GM13977 (cell line): ENCODE measurements at regions not wholly inside any gene's neighbourhood (a gene's known extent, or its start where the extent isn't known, plus 50 kb on each side); places are given as distances from the start of the nearest gene placed in this dataset.

Experiments used
- DNase-seq: peaks from one replicate; pipeline ENCODE4 v3.0.0; 2012; ENCODE audit warnings: low spot score
- in situ Hi-C: fragments of 300-500 bp; cut with MboI; formaldehyde crosslinking; loops from one replicate; pipeline ENCODE4 v1.12.0; 2022; ENCODE audit warnings: low sequenced_read_pairs, low pct_unique_long_range_greater_than_20kb, mixed read lengths, inconsistent platforms; ENCODE audit not compliant: unreplicated experiment
- TF ChIP-seq, protein P1 (sequence below): IDR thresholded peaks from 2 replicates; pipeline ENCODE4 v1.5.1; 2012; ENCODE audit warnings: mild to moderate bottlenecking, control low read depth; ENCODE audit not compliant: insufficient read depth; ENCODE audit errors: extremely low read depth, missing control alignments

- TF ChIP-seq, protein P1, sequence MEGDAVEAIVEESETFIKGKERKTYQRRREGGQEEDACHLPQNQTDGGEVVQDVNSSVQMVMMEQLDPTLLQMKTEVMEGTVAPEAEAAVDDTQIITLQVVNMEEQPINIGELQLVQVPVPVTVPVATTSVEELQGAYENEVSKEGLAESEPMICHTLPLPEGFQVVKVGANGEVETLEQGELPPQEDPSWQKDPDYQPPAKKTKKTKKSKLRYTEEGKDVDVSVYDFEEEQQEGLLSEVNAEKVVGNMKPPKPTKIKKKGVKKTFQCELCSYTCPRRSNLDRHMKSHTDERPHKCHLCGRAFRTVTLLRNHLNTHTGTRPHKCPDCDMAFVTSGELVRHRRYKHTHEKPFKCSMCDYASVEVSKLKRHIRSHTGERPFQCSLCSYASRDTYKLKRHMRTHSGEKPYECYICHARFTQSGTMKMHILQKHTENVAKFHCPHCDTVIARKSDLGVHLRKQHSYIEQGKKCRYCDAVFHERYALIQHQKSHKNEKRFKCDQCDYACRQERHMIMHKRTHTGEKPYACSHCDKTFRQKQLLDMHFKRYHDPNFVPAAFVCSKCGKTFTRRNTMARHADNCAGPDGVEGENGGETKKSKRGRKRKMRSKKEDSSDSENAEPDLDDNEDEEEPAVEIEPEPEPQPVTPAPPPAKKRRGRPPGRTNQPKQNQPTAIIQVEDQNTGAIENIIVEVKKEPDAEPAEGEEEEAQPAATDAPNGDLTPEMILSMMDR = no peak
- no peak for DNase-seq
- in situ Hi-C loops = no loop called here
Measured at GRCh38 chr2:239898292-239898925, 126.7 kb downstream of the NDUFA10 start.

GRCh38 chr2:239897596-239898235 is 127.4 kb downstream of the NDUFA10 start:
- no peak for DNase-seq
- in situ Hi-C loops = no loop called here
- TF ChIP-seq, protein P1 = no peak

- in situ Hi-C loops = no loop called here
- no peak for DNase-seq
- TF ChIP-seq, protein P1 = no peak
Measured at GRCh38 chr2:239896075-239896474, 129.1 kb downstream of the NDUFA10 start.

DNA sequence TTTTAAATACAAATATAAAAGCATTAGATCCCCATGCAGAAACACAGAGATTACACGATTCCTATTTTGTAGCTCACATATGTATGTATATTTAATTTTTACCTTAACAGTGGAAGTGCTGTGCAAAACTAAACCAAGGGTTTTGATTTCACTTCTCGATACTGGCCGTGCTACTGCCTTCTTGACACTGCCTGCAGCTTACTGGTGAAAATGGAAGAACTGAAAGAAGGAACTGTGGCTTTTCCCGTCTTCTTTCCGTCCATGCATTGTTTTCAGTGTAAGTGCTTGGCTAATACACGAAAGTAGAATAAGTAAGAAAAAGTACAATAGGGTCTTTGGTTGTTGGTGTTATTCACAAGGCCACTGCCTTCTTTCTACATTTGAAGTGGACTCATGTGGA is 129.5 kb downstream of the NDUFA10 start:
- TF ChIP-seq, protein P1 = no peak
- in situ Hi-C loops = no loop called here
- DNase-seq = no peak

DNA sequence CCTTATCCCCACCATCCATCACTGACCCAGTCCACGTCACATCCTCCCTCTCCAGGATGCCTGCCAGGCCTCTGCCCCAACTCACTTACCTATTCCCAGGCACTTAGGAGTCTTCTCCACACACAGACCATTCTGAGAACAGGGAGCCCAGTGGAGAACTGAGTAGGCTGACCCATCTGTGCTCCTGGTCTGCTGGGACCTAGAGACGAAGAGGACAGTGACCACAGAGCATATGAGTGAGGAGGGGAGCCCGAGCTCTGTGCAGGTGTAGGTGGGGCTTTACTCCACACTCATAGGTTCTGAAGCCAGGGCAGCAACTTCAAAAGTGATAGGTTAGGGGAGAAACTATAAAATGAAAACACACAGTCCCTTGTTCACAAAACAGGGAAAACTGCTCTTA is 130.0 kb downstream of the NDUFA10 start:
- in situ Hi-C loops = no loop called here
- TF ChIP-seq, protein P1 = no peak
- DNase-seq = no peak

DNA sequence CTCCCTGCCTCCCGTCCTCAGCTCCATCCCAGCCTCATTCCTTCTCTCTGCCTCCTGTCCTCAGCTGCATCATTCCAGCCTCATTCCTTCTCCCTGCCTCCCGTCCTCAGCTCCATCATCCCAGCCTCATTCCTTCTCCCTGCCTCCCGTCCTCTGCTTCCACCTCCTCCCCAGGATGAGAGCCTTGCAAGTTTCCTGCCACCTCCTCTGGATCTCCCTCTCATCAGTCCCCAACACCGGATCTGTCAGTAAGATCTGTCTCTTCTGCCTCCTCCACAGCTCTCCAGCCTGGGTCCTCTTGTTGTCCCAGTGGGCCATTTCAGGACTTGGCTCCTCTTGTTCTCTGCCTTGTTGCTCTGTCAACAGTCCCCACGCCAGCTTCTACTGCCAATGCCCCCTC is 130.9 kb downstream of the NDUFA10 start:
- DNase-seq = no peak
- TF ChIP-seq, protein P1 = no peak
- in situ Hi-C loops = no loop called here
